RWPE2 (cell line): ENCODE measurements at regions not wholly inside any gene's neighbourhood (a gene's known extent, or its start where the extent isn't known, plus 50 kb on each side); places are given as distances from the start of the nearest gene placed in this dataset.
"Not testable (repeated sequence)": the region's sequence is repeated elsewhere in the genome, so short reads cannot be mapped to it uniquely, and the experiment has no call there.

ENCODE experiments used
- ATAC-seq: fragments of 200-7000 bp; cut with Tn5 transposase; 3 replicates; pipeline ENCODE4 v1.9.1; 2021; ENCODE audit warnings: low read depth
- DNase-seq: peaks from one replicate; pipeline ENCODE4 v3.0.0-alpha.2; 2020; ENCODE audit warnings: low spot score
- H3K27ac ChIP-seq: fragments of 450-650 bp; 2 replicates; pipeline ENCODE4 v1.5.1; 2017; ENCODE audit warnings: mild to moderate bottlenecking; ENCODE audit not compliant: poor library complexity, severe bottlenecking
- H3K27me3 ChIP-seq: fragments of 250-450 bp; sonication (Bioruptor Pico); 2 replicates; pipeline ENCODE4 v1.5.1; 2021; ENCODE audit warnings: mild to moderate bottlenecking, moderate library complexity; ENCODE audit not compliant: insufficient read depth, poor library complexity, severe bottlenecking
- H3K36me3 ChIP-seq: fragments of 250-450 bp; sonication (Bioruptor Pico); 2 replicates; pipeline ENCODE4 v1.5.1; 2020; ENCODE audit warnings: low read depth, mild to moderate bottlenecking, moderate library complexity
- H3K4me1 ChIP-seq: fragments of 250-450 bp; sonication (Bioruptor Pico); 2 replicates; pipeline ENCODE4 v1.5.1; 2021; ENCODE audit warnings: mild to moderate bottlenecking, moderate library complexity; ENCODE audit not compliant: insufficient read depth, poor library complexity, severe bottlenecking
- H3K4me3 ChIP-seq: fragments of 250-450 bp; sonication (Bioruptor Pico); 2 replicates; pipeline ENCODE4 v1.5.1; 2021; ENCODE audit warnings: mild to moderate bottlenecking, moderate library complexity; ENCODE audit not compliant: severe bottlenecking
- H3K9me3 ChIP-seq: fragments of 250-450 bp; sonication (Bioruptor Pico); 2 replicates; pipeline ENCODE4 v1.5.1; 2021; ENCODE audit warnings: mild to moderate bottlenecking, moderate library complexity; ENCODE audit not compliant: severe bottlenecking
- TF ChIP-seq, protein P1 (sequence below): fragments of 450-650 bp; IDR thresholded peaks from one replicate; pipeline ENCODE4 v1.5.1; 2017; ENCODE audit warnings: mild to moderate bottlenecking, moderate library complexity; ENCODE audit not compliant: poor library complexity, severe bottlenecking

- no peak for ATAC-seq
- Histone ChIP-seq H3K27ac (no peak overlapping the region), H3K4me3 (no peak overlapping the region), H3K9me3 (no peaks in the 10 kb centered on the region), H3K27me3 (no peaks in the 10 kb centered on the region), H3K4me1 (no peaks in the 10 kb centered on the region), H3K36me3 (no peaks in the 10 kb centered on the region)
- DNase-seq: no peak
- TF ChIP-seq, protein P1, sequence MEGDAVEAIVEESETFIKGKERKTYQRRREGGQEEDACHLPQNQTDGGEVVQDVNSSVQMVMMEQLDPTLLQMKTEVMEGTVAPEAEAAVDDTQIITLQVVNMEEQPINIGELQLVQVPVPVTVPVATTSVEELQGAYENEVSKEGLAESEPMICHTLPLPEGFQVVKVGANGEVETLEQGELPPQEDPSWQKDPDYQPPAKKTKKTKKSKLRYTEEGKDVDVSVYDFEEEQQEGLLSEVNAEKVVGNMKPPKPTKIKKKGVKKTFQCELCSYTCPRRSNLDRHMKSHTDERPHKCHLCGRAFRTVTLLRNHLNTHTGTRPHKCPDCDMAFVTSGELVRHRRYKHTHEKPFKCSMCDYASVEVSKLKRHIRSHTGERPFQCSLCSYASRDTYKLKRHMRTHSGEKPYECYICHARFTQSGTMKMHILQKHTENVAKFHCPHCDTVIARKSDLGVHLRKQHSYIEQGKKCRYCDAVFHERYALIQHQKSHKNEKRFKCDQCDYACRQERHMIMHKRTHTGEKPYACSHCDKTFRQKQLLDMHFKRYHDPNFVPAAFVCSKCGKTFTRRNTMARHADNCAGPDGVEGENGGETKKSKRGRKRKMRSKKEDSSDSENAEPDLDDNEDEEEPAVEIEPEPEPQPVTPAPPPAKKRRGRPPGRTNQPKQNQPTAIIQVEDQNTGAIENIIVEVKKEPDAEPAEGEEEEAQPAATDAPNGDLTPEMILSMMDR: no peak
Measured at GRCh38 chrX:150118476-150118875, 180.2 kb upstream of the EOLA2 start.

DNA sequence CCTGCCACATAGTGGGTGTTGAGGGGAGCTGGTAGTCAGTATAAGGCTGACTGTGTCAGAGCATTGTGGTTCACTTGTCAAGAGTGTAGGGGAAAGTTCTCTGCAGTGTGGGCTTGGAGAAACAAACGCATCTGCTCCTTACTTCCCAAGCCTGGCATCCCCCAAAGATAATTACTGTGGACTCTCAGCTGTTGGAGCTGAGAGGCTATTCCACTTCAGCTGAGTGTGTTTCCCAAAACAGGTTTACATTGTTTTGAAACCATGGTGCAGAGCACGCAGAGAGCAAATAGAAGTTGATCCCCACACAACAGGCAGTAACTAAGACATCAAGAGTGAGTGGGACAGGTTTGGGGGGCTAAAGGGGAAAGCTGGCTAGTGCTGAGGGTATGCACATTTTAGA lies 181.0 kb upstream of the EOLA2 start:
- DNase-seq (no peak), ATAC-seq (no peak)
- TF ChIP-seq, protein P1: no peak
- Histone ChIP-seq H3K27me3 (no peaks in the 10 kb centered on the region), H3K27ac (no peak overlapping the region), H3K36me3 (no peaks in the 10 kb centered on the region), H3K9me3 (no peaks in the 10 kb centered on the region), H3K4me3 (no peak overlapping the region), H3K4me1 (no peaks in the 10 kb centered on the region)

- not testable (repeated sequence) for ATAC-seq, H3K36me3 ChIP-seq, H3K27ac ChIP-seq, H3K4me1 ChIP-seq, H3K9me3 ChIP-seq, DNase-seq, H3K27me3 ChIP-seq, H3K4me3 ChIP-seq
Measured at GRCh38 chrX:150125045-150125444, 186.8 kb upstream of the EOLA2 start.

DNA sequence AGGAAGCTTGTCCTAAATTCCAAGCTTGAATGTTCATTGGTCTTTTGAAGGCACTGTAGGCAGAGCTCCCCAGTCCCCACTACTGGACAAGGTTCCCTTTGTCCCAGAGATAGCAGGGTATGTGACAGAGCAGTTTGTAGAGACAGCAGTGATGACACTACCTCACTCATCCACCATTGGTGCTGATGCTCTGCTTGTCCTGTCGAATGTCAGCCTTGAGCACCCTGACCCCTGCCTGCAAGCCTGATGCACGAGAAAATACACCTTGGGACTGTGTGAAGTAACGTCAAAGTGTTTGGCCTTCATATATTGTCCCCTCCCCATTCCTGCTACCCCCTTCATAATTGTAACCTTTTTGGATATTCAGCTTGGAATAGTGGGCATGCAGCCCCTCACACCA lies 188.9 kb upstream of the EOLA2 start:
- Histone ChIP-seq H3K36me3 (no peaks in the 10 kb centered on the region), H3K4me1 (no peaks in the 10 kb centered on the region), H3K9me3 (no peaks in the 10 kb centered on the region), H3K4me3 (no peak overlapping the region), H3K27ac (no peak overlapping the region), H3K27me3 (no peaks in the 10 kb centered on the region)
- ATAC-seq (no peak), DNase-seq (no peak)
- TF ChIP-seq, protein P1: no peak

GRCh38 chrX:150143721-150144440 lies 205.6 kb upstream of the EOLA2 start:
- DNase-seq (no peak), ATAC-seq (no peak)
- no peak overlapping the region for H3K4me3 ChIP-seq
- H3K4me1 ChIP-seq: no peaks in the 10 kb centered on the region
- H3K9me3 ChIP-seq: no peaks in the 10 kb centered on the region
- H3K27ac ChIP-seq: no peak overlapping the region
- H3K36me3 ChIP-seq: no peaks in the 10 kb centered on the region
- H3K27me3 ChIP-seq: no peaks in the 10 kb centered on the region
- TF ChIP-seq, protein P1: no peak
